ENCODE measurements at regions not wholly inside any gene's neighbourhood (a gene's known extent, or its start where the extent isn't known, plus 50 kb on each side); places are given as distances from the start of the nearest gene placed in this dataset.

DNA sequence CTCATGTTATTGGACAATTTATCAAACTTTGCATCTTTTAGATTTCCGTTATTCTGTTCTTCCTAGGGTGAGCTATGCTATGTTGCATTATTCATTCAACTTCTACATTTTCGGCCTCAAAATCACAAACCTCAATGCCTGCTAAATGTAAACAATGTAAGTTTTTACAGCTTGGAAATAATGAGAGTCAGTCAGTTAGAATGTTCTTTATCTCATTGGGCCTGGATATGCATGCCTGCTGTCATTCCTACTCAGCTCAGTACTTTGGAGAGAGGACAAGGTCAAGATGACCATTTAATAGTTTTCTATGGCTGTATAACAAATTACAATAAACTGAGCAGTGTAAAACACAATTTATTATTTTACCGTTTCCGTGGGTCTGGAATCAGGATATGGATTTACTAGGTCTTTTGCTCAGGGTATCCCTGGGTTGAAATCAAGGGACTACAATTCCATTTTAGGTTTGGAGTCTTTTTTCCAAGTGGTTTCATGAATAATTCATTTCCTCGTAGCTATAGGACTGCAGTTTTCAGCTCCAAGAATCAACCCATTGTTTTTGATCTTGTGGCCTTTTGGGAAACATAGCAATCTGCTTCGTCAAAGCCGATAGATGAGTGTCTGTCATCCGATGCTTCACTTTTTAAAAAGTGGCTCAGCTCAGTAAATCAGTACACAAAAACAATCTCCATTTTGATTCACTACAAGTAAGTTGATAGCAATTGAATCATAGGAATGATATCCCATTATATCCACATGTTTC lies 1143.2 kb upstream of the CDH6 start:
- Histone ChIP-seq H3K27me3 (replicated peaks) (no peaks in the 10 kb centered on the region), H3K36me3 (replicated peaks) (no peaks in the 10 kb centered on the region), H3K27ac (peak overlapping the region; percentile 24), H3K4me3 (ENCODE audit: low read depth, low read length) (no peak overlapping the region)
- DNase-seq: peak; percentile 63
- TF ChIP-seq CTCF (IDR thresholded peaks at IDR 0.05; ENCODE audit: low read depth, low read length, missing control alignments): no peak
- in situ Hi-C loops (cut with HindIII; ENCODE audit: low pct_ligation_motif_present, low sequenced_read_pairs): no loop called here

GRCh38 chr5:30042677-30043076 lies 1150.8 kb upstream of the CDH6 start:
- no peak for DNase-seq
- Histone ChIP-seq H3K36me3 (replicated peaks) (no peaks in the 10 kb centered on the region), H3K4me3 (ENCODE audit: low read depth, low read length) (no peak overlapping the region), H3K27me3 (replicated peaks) (no peaks in the 10 kb centered on the region), H3K27ac (no peak overlapping the region)
- in situ Hi-C loops (cut with HindIII; ENCODE audit: low pct_ligation_motif_present, low sequenced_read_pairs): no loop called here
- no peak for TF ChIP-seq CTCF (IDR thresholded peaks at IDR 0.05; ENCODE audit: low read depth, low read length, missing control alignments)

DNA sequence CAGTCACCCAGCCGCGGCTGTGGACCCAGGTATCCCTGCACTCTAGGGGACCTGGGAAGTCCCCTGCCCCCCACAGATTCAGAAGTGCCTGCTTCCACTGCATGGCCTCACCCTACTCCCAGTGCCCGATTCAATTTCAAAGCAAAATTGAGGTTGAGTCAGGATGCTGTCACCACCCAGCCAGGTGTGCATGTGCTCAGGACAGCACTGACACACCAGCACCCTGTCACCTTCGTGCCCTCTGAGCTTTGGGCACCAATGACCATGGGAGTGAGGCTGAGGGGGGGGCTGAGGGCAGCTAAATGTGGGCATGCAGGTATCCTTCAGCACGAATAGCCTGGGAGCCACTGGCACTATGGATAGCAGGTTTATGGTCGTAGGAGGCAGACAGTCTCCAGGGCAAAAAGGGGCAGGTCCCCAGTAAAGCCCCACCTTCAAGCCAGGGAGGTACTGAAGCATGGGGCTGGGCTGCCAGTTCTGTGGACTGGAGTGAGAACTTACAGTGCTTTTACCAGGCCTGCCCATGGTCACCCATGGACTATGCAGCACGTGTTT lies 1151.6 kb upstream of the CDH6 start:
- H3K36me3 ChIP-seq (replicated peaks): no peaks in the 10 kb centered on the region
- no peak for DNase-seq
- no peak for TF ChIP-seq CTCF (IDR thresholded peaks at IDR 0.05; ENCODE audit: low read depth, low read length, missing control alignments)
- in situ Hi-C loops (cut with HindIII; ENCODE audit: low pct_ligation_motif_present, low sequenced_read_pairs): no loop called here
- no peak overlapping the region for H3K4me3 ChIP-seq (ENCODE audit: low read depth, low read length)
- no peak overlapping the region for H3K27ac ChIP-seq
- H3K27me3 ChIP-seq (replicated peaks): no peaks in the 10 kb centered on the region

DNA sequence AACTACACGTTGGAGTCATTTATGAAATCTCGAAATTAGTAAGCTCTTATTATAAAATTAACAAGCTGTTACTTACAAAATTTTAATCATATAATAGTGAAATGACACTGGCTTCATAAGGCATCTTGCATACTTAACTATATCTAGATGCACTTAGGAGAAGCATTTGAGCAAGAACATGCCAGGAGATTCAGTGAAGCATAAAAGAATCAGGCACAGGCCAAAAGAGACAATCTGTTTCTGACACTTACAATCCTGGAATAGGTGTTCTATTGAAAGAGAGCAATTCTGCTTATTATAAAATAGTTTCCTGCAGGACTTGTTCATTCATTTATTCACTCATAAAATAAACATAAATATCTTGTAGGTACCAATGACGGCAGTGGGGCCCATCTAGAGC lies 1152.2 kb upstream of the CDH6 start:
- no peaks in the 10 kb centered on the region for H3K27me3 ChIP-seq (replicated peaks)
- TF ChIP-seq CTCF (IDR thresholded peaks at IDR 0.05; ENCODE audit: low read depth, low read length, missing control alignments): no peak
- in situ Hi-C loops (cut with HindIII; ENCODE audit: low pct_ligation_motif_present, low sequenced_read_pairs): no loop called here
- no peak overlapping the region for H3K4me3 ChIP-seq (ENCODE audit: low read depth, low read length)
- DNase-seq: no peak
- no peak overlapping the region for H3K27ac ChIP-seq
- H3K36me3 ChIP-seq (replicated peaks): no peaks in the 10 kb centered on the region

DNA sequence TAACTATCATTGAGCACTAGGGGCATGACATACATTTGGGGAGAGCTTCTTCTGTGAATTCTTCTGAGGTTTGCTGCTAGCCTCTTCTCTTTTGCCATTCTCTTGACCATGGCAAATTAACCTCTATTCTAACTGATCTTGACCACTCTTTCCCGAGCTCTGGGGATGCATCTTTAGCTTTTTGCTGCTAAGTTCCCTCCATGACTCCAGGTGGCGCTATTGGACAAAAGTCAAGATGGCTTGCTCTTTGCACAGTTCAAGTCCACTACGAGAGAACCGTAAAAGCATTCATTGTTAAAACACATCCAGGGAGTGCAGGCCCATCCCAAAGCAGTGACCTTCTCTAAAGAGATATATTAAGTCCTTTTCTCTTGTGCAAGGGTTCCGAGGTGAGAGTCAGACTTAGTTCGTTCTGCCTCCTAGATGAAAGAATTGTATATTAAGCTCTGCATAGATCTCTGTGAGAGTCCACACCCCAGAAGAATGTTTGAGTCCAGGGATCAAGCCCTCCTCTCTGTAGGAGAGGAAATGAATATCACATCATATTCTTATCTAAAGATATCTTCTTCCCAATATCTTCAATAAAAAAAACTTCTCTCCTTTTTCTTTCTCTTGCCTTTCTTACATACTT lies 1152.9 kb upstream of the CDH6 start:
- in situ Hi-C loops (cut with HindIII; ENCODE audit: low pct_ligation_motif_present, low sequenced_read_pairs): no loop called here
- peak; percentile 73 for DNase-seq

More for the DNA sequence above, 1152.9 kb upstream of the CDH6 start:
- Histone ChIP-seq H3K36me3 (replicated peaks) (no peaks in the 10 kb centered on the region), H3K27me3 (replicated peaks) (no peaks in the 10 kb centered on the region), H3K4me3 (ENCODE audit: low read depth, low read length) (no peak overlapping the region), H3K27ac (no peak overlapping the region)
- TF ChIP-seq CTCF (IDR thresholded peaks at IDR 0.05; ENCODE audit: low read depth, low read length, missing control alignments): peak; percentile 90

Data from brain microvascular endothelial cell (primary cell).